ENCODE measurements at regions not wholly inside any gene's neighbourhood (a gene's known extent, or its start where the extent isn't known, plus 50 kb on each side); places are given as distances from the start of the nearest gene placed in this dataset.
"Not testable (repeated sequence)": the region's sequence is repeated elsewhere in the genome, so short reads cannot be mapped to it uniquely, and the experiment has no call there.

DNA sequence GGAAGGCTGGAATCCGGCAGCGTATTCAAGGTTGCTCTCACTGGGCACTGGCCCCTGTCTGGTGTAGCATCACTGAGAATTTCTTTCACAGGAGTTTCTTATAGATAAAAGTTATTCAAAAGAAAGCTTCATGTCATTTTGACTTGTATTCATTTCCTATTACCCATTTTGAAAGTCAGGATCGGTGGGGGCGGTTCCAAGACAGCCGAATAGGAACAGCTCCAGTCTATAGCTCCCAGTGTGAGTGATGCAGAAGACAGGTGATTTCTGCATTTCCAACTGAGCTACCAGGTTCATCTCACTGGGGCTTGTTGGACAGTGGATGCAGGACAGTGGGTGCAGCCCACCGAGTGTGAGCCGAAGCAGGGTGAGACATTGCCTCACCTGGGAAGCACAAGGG, 51.5 kb upstream of the CDC42EP3 start:
- in situ Hi-C loops (cut with MboI; ENCODE audit: low pct_unique_long_range_greater_than_20kb, low sequenced_read_pairs); DNase-seq: not testable (repeated sequence)

DNA sequence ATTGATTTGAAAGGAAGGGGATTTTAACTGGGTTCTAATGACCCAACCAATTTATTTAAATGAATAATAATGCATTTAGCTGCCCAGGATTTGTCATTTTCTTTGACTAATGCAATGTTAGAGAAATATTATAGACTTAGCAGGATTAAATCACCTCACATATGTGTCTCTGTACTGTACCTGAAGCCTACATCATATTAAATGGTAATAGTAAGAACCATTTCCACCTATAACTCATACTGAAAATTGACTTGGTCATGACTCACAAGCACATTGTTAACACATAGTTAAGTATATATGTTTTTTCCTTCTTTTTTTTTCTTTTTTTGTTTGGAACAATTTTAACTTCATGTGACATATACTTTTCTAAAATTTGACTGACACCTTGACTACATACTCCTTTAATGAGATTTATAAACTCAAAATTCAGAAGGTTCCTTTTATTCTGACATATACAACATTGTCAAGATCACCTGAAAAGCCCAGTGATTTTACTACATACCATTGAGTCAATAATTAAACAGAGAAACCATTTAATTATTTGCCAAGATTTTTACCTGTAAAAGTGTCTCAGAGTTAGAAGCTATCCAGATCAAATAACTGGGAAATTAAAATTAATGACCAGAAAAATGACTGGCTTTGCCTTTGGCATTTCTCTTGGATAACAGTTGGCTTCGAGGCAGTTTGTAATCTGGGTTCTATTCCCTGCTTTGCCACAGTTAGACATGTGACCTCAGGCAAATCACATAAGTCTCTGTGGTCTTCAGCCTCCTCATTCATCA, 58.8 kb upstream of the CDC42EP3 start:
- no peak for DNase-seq
- in situ Hi-C loops (cut with MboI; ENCODE audit: low pct_unique_long_range_greater_than_20kb, low sequenced_read_pairs): no loop called here

DNA sequence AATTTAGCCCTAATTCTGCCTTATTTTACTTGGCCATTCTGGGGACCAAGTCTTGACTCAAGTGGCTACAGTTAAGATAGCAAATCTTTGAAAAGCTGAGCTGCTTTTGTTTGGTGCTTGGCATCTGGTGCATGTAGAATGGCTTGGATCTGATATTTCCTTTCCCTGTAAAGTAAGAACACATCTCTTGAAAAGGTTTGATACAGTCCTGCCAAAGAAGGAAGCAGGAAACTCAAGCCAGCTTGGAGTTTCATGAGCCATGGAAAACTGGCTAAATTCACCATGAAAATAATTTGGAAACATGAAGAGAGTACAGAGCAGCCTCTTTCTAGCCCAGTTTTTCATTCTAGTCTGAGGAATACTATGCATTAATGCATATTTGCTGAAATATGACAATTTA, 61.0 kb upstream of the CDC42EP3 start:
- in situ Hi-C loops (cut with MboI; ENCODE audit: low pct_unique_long_range_greater_than_20kb, low sequenced_read_pairs); DNase-seq: not testable (repeated sequence)

DNA sequence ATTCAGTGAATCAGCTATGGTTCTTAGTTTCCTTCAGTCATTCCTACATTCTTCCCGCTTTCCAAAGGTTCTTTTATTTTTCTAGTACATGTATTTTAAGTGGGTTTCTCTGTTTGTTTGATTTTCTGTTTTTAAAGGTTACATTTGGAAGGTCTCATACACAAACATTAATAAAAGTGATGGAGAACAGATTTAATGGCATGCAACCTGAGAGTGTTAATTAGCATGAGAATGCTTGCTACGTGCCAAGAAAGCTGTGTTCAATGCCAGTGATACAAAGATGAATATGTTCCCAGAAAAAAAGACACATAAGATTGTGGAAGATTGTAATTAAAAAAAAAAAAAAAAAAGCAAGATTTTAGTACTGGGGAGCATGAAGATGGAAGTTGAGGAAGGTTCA, 61.8 kb upstream of the CDC42EP3 start:
- in situ Hi-C loops (cut with MboI; ENCODE audit: low pct_unique_long_range_greater_than_20kb, low sequenced_read_pairs): no loop called here

DNA sequence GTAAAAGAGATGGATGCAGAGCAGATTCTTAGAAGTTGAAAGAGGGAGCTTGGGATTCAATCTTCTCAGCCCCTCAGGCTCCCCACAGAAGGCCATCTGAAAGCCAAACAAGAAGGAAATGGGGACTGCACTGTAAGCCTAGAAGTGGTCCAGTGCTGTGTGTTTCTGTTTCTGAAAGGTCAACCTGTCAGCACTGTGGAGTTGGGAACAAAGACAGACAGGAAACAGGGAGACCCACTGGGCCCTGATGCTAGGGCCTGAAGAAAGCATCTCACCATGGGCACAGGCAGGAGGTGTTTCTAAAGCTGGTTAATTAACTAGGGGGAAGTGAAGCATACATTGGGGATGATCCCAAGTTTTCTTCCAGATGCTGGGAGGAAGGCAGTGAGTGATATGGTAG, 62.5 kb upstream of the CDC42EP3 start:
- DNase-seq; in situ Hi-C loops (cut with MboI; ENCODE audit: low pct_unique_long_range_greater_than_20kb, low sequenced_read_pairs): not testable (repeated sequence)

More for the DNA sequence above, 61.8 kb upstream of the CDC42EP3 start:
- no peak for DNase-seq

DNA sequence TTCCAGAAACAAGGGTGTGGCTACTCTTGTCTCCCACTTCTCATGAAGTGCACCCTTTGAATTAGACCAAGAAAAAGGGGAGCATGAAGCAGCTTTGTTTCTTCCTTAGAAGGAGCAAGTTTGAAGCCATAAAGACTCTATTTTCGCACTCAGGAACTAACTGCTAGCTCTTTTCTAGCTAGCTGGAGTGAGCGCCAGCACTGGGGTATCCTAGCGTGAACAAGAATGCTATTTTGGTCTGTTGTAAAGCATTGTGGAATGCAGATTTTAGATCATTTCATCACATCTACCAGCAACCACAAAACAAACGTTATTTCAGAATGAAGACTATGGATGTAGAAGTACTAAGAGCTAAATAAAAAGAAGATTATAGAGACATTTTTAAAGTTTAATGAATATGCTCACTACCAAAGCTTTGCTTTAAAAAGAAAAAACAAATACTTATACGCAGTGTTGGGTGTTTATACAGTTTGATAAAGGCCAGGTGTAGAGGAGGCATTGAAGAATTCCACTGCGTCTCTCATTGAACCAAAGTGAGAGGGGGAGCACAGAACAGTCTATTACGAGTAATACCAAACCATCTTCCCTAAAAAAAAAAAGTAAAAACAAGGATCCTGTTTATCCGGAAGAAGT, 63.6 kb upstream of the CDC42EP3 start:
- DNase-seq: not testable (repeated sequence)

DNA sequence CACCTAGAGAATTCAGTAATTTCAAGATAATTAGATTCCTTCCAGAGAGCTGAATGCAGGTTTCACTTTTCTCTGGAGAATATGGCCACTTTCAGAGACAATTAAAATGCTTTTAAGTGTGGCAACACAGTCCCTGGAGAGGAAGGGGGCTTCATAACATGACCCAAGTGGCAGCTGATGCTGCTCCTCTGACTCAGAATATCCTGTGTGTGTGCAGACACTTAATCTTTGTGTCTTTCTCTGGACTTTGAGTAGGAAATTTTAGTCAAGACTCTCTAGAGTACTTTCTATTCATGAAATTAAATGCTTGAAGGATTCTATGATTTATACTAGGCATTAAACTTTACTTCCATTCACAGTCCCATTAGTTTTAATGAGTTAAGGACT, 64.1 kb upstream of the CDC42EP3 start:
- DNase-seq: not testable (repeated sequence)

More for the DNA sequence above, 63.6 kb upstream of the CDC42EP3 start:
- in situ Hi-C loops (cut with MboI; ENCODE audit: low pct_unique_long_range_greater_than_20kb, low sequenced_read_pairs): not testable (repeated sequence)

DNA sequence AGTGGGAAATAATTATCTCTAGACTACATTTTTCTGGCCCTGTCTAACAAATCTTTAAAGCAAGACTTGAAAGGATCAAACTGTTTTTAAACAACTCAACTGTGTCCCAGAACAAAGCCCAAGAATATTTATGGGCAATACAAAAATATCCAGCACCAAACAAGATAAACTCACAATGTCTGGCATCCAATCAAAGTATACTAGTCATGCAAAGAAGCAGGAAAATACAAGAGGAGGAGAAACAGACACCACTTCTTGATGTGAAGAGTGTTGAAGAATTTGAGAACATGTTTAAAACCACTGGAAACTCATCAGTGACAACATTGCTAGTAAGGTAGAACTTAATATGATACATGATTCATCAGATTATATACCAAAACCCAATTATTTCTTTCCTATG, 66.1 kb upstream of the CDC42EP3 start:
- no peak for DNase-seq
- in situ Hi-C loops (cut with MboI; ENCODE audit: low pct_unique_long_range_greater_than_20kb, low sequenced_read_pairs): no loop called here

More for the DNA sequence above, 64.1 kb upstream of the CDC42EP3 start:
- in situ Hi-C loops (cut with MboI; ENCODE audit: low pct_unique_long_range_greater_than_20kb, low sequenced_read_pairs): not testable (repeated sequence)

DNA sequence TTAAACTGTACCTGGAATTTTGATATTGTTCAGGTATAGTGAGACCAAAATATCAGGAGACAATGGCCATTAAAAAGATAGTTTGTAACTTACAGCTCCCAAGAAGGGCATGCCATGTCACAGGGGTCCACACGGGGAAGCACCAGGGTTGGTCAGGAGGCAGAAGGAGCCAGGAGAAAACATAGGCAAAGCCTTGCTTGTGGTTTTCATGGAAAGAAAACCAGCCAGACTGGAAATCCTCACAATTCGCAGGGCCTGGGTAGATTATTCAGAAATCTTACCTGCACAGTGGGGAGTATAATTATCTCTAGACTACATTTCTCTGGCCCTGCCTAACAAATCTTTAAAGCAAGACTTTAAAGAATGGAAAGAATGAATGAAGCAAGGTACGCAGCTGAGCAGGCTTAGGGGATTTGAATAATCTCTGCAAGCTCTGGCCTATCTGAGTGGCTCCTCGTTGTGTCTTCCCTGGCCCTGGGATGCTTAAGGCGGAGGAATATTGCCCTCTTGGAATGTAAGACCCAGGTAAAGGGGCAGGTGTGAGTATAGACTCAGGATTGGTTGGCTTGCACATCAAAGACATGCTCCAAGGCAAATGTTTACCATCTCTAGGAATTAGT, 66.9 kb upstream of the CDC42EP3 start:
- in situ Hi-C loops (cut with MboI; ENCODE audit: low pct_unique_long_range_greater_than_20kb, low sequenced_read_pairs): no loop called here
- no peak for DNase-seq

DNA sequence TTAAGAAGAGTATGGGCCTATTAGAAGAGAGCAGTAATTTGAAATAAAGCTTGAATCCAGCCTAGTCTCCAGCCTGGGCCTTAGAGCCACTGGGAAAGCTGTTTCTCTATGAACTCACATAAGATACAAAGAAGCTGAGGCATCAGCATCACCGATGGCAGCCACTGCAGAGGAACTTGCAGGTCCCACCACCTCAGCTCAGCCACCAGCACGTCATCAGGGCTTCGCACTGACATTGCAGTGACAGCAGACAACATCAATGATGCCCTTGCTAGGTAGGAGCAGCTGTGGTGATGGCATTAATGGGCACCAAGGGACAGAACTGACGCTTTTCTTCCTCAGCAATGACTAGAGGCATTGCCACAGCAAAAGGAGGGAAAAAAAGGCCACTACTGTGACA, 67.7 kb upstream of the CDC42EP3 start:
- in situ Hi-C loops (cut with MboI; ENCODE audit: low pct_unique_long_range_greater_than_20kb, low sequenced_read_pairs): no loop called here
- DNase-seq: no peak

DNA sequence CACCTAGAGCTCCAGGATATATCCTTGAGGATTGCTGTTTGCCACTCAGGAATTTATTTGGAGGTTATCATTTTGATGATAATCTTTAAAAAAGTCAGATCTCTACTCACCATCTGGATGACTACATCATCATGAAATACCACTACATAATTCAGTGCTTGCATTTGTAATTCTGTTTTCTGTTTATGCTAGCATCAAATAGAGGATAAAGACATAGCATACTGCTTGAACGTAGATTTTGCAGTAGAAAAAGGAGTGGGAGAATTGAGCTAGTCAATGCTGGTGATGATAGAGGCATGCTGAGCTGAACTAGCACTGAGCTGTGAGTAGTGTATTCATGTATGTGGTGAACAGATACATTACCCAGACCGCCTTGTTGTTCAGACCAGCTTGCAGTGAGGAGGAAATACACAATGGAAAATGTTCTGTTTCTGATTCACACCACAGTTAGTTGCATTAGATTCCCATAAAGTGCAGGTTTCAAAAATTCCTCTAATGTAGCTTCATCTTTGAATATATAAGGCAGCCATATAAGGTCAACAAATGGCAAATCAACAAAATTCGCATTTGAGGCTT, 68.8 kb upstream of the CDC42EP3 start:
- no peak for DNase-seq

DNA sequence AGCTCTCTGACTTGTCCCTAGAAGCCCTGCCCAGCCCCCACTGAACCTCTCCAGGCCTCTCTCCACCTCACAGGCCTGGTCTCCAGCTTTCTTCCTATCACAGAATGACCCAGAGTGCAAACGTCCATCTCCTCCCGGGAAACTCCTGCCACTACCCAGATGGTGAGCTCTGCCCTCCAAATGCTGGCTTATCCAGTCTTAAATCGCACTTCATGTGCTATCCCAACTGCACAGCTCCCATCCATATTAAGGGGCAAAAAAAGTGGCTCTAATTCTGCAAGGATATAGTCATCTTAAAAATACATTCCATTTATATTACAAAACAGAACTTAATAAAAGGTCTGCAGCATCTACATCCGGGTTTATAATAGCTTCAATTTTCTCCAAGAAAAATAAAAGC, 70.8 kb upstream of the CDC42EP3 start:
- DNase-seq: no peak
- in situ Hi-C loops (cut with MboI; ENCODE audit: low pct_unique_long_range_greater_than_20kb, low sequenced_read_pairs): no loop called here

More for the DNA sequence above, 68.8 kb upstream of the CDC42EP3 start:
- in situ Hi-C loops (cut with MboI; ENCODE audit: low pct_unique_long_range_greater_than_20kb, low sequenced_read_pairs): no loop called here

DNA sequence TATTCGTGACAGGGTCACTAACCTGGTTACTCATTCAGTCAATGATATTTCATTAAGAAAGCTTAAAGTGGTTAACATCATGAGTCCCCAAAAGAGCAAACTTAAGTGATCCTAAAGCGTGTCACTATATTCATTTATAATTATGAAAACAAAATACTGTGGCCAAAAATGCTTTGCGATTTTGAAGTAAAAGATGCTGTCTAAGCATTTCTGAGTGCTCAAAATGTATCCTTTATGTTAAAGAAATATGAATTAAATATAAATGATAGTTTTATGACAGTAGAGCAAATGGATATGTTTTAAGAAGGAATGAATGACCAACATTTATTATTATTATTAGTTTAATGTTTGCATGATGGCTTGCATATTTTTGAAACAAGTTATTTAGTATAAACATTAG, 72.6 kb upstream of the CDC42EP3 start:
- in situ Hi-C loops (cut with MboI; ENCODE audit: low pct_unique_long_range_greater_than_20kb, low sequenced_read_pairs): no loop called here
- no peak for DNase-seq

DNA sequence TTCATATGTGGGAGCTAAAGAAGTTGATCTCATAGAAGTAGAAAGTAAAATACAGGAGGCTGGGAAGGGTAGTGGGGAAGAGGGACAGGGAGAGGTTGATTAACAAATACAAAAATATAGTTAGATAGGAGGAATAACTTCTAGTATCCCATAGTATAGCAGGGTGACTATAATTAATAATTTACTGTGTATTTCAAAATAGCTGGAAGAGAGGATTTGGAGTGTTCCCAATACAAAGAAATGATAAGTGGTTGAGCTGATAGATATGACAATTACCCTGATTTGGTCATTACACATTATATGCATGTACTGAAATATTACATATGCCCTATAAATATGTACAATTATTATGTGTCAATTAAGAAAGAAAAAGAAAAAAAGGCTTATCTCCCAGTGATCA, 73.5 kb upstream of the CDC42EP3 start:
- DNase-seq: not testable (repeated sequence)

DNA sequence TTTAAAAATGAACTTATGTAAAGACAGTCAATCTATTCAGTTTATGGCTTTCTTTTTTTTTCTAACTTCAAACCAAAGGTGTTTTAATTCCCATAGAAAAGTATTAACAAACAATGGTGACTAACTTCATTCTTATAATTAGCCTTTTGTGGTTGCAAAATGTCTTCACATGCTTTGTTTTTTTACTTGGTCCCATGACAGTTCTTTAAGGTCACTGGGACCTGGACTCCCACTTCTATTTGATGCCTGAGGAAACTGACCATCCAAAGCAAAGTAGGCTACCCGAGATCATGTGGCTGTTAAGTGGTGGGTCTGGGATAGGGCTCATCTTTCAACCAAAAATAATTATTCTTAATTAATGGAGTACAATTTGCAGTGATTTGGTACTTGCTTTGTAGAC, 74.6 kb upstream of the CDC42EP3 start:
- DNase-seq; in situ Hi-C loops (cut with MboI; ENCODE audit: low pct_unique_long_range_greater_than_20kb, low sequenced_read_pairs): not testable (repeated sequence)

More for the DNA sequence above, 73.5 kb upstream of the CDC42EP3 start:
- in situ Hi-C loops (cut with MboI; ENCODE audit: low pct_unique_long_range_greater_than_20kb, low sequenced_read_pairs): not testable (repeated sequence)

DNA sequence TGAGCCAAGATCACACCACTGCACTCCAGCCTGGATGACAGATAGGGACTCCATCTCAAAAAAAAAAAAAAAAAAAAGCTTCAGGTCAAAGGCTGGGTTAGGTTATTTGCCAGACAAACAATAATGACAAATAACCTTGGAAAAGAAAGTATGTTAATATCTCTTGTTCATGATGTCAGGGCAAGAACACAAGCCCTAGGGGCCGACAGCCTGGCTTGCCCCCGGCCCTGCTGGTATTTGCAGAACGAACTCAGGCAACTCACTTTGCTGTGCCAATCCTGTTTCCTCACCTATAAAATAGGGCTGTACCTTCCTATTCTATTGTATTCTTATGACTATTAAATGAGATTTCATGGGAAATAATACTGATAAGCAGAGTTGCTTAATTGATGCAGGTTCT, 75.4 kb upstream of the CDC42EP3 start:
- in situ Hi-C loops (cut with MboI; ENCODE audit: low pct_unique_long_range_greater_than_20kb, low sequenced_read_pairs): no loop called here
- no peak for DNase-seq

DNA sequence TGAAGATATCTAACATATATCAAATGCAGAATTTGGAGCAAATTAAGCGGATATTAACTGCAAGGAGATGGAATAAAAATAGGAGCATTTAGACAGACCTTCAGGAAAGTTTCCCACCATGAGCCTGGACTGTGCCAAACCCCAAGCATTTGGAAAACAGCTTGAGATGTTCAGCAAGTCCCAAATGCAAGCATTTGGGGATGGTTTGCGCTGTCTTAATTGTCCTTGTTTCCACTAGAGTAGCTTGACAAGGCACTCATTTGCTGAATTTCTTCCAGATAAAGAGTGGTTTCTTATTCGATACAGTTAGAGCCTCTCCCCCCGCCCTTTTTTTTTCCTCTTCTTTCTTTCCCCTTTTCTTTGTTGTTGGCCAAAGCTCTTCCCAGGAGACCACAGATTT, 77.1 kb upstream of the CDC42EP3 start:
- no peak for DNase-seq
- in situ Hi-C loops (cut with MboI; ENCODE audit: low pct_unique_long_range_greater_than_20kb, low sequenced_read_pairs): no loop called here

DNA sequence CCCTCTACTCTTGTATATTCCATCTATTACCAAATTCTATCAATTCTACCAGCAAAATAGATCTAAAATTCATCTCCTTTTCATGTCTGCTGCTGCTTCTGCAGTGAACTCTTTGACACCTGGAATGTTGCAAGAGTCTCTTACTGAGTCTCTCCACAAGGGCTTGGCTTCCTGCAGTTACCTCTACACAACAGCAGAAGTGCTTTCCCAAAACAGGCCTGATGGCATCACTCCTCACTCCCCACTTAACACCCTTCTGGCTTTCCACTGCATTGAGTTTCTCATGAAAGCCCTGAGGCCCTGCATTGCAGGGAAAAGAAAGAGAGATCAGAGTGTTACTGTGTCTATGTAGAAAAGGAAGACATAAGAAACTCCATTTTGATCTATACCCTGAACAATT, 78.8 kb upstream of the CDC42EP3 start:
- DNase-seq; in situ Hi-C loops (cut with MboI; ENCODE audit: low pct_unique_long_range_greater_than_20kb, low sequenced_read_pairs): not testable (repeated sequence)

DNA sequence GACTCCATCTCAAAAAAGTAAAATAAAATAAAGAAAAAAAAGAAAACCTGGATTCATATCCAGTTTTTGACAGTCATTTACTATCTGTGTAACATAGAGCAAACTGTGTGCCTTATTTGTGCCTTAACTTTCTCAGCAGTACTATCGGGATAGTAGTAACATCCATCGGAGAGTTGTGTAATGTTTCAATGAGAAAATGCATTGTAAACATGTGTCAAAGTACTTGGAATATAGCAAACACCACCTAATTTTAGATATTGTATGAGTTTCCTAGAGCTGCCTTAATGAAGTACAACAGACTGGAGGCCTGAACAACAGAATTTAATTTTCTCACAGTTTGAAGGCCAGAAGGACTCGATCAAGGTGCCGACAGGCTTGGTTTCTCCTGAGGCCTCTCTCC, 81.3 kb upstream of the CDC42EP3 start:
- in situ Hi-C loops (cut with MboI; ENCODE audit: low pct_unique_long_range_greater_than_20kb, low sequenced_read_pairs): no loop called here
- no peak for DNase-seq

DNA sequence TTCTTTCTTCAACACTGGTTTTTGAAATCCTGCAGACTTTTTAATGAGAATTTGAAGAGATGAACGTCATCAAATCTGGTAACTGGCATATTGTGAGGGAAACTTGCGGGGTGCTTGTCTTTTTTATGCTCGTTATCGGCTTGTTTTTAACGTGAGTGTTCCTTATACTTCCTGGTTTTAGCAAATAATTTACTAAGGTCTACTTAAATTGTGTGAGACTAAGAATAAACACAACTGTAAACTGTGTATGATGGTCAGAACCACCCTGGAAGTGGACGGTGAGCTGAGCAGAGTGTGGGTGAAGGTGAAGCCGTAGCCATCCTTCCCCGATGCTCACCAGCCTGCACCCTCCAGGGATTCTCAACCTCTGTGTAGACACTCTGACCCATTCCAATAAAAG, 82.3 kb upstream of the CDC42EP3 start:
- in situ Hi-C loops (cut with MboI; ENCODE audit: low pct_unique_long_range_greater_than_20kb, low sequenced_read_pairs): no loop called here
- no peak for DNase-seq

Measured in KBM-7 (cell line).